SK-N-SH (cell line): ENCODE measurements at regions not wholly inside any gene's neighbourhood (a gene's known extent, or its start where the extent isn't known, plus 50 kb on each side); places are given as distances from the start of the nearest gene placed in this dataset.

Experiments used
- CTCF ChIP-seq: fragments of 200-600 bp; sonication (generic); IDR thresholded peaks from 2 replicates; pipeline ENCODE4 v1.6.1; 2017; ENCODE audit warnings: antibody characterized with exemption, mild to moderate bottlenecking, moderate library complexity
- EP300 ChIP-seq, 2 experiments: IDR thresholded peaks; 2 replicates each; pipeline versions ENCODE4 v1.4.0 to v1.6.1; 2012; ENCODE audit warnings: borderline replicate concordance in 1 of 2, low read depth in 1 of 2, low read length in 1 of 2
- FOXJ3 ChIP-seq: sonication (generic); formaldehyde crosslinking; IDR thresholded peaks from 2 replicates; pipeline ENCODE4 v1.5.1; 2020; ENCODE audit warnings: mild to moderate bottlenecking, missing genetic modification reagents
- RAD21 ChIP-seq: IDR thresholded peaks from 2 replicates; pipeline ENCODE4 v1.6.1; 2012; ENCODE audit warnings: mild to moderate bottlenecking, low read length
- REST ChIP-seq: IDR thresholded peaks from 2 replicates; pipeline ENCODE4 v1.6.1; 2012; ENCODE audit warnings: mild to moderate bottlenecking, low read depth, low read length, moderate library complexity

GRCh38 chr10:90293616-90294015, 564.2 kb downstream of the HTR7 start:
- TF ChIP-seq CTCF (no peak), FOXJ3 (CRISPR knock-in tag) (no peak), REST (no peak), RAD21 (no peak), EP300 (IDR thresholded peaks at IDR 0.05; ENCODE audit: borderline replicate concordance in 1 of 2, low read depth in 1 of 2, low read length in 1 of 2) (no peak)
